GM12878 (cell line): ENCODE measurements at regions not wholly inside any gene's neighbourhood (a gene's known extent, or its start where the extent isn't known, plus 50 kb on each side); places are given as distances from the start of the nearest gene placed in this dataset.
A peak's percentile ranks its signal among the peaks of the same experiment; 100 is the strongest.

Source experiments
- ATF2 ChIP-seq: IDR thresholded peaks from 2 replicates; pipeline ENCODE4 v1.6.1; 2012; ENCODE audit warnings: low read length, inconsistent platforms
- BRCA1 ChIP-seq: IDR thresholded peaks from 2 replicates; pipeline ENCODE4 v1.6.1; 2011; ENCODE audit warnings: low read depth, low read length, improper control_type of control experiment
- CEBPB ChIP-seq, 2 experiments: fragments of 150-350 bp in 1 of 2; IDR thresholded peaks; 2 replicates each; pipeline ENCODE4 v1.6.1; 2012 to 2014; ENCODE audit warnings: low read depth in 2 of 2, low read length in 2 of 2, borderline replicate concordance in 1 of 2, inconsistent platforms in 1 of 2
- CHD1 ChIP-seq: IDR thresholded peaks from 2 replicates; pipeline ENCODE4 v1.6.1; 2012; ENCODE audit warnings: low read depth, low read length, improper control_type of control experiment
- EGR1 ChIP-seq, 2 experiments: IDR thresholded peaks; 1 replicate in 1 of 2; 2 replicates in 1 of 2; pipeline ENCODE4 v1.6.1; 2011 to 2012; ENCODE audit warnings: low read depth in 2 of 2, low read length in 2 of 2, borderline replicate concordance in 1 of 2, mild to moderate bottlenecking in 1 of 2, moderate library complexity in 1 of 2
- GABPA ChIP-seq: IDR thresholded peaks from 2 replicates; pipeline ENCODE4 v1.6.1; 2014; ENCODE audit warnings: antibody characterized with exemption, low read depth, mild to moderate bottlenecking, inconsistent platforms
- HDAC2 ChIP-seq: fragments of 200-600 bp; sonication (generic); IDR thresholded peaks from 2 replicates; pipeline ENCODE4 v1.6.1; 2017
- IRF5 ChIP-seq: fragments of 450-650 bp; IDR thresholded peaks from 2 replicates; pipeline ENCODE4 v1.6.1; 2017; ENCODE audit warnings: borderline replicate concordance
- MEF2B ChIP-seq: fragments of 450-650 bp; IDR thresholded peaks from 2 replicates; pipeline ENCODE4 v1.6.1; 2018; ENCODE audit warnings: mild to moderate bottlenecking, moderate library complexity; ENCODE audit not compliant: partially characterized antibody, poor library complexity, severe bottlenecking
- NFIC ChIP-seq: IDR thresholded peaks from 2 replicates; pipeline ENCODE4 v1.6.1; 2012; ENCODE audit warnings: low read depth, mild to moderate bottlenecking, inconsistent platforms, low read length, moderate library complexity
- RAD51 ChIP-seq: fragments of 450-650 bp; IDR thresholded peaks from 2 replicates; pipeline ENCODE4 v1.6.1; 2016; ENCODE audit warnings: moderate library complexity, mild to moderate bottlenecking, inconsistent platforms
- RELA ChIP-seq: fragments of 450-650 bp; IDR thresholded peaks from 2 replicates; pipeline ENCODE4 v1.8.0; 2014; ENCODE audit warnings: borderline replicate concordance; ENCODE audit not compliant: partially characterized antibody
- SIN3A ChIP-seq: IDR thresholded peaks from 2 replicates; pipeline ENCODE4 v1.6.1; 2012; ENCODE audit warnings: low read depth, low read length, improper control_type of control experiment
- SKIL ChIP-seq: fragments of 450-650 bp; IDR thresholded peaks from 2 replicates; pipeline ENCODE4 v1.6.1; 2017; ENCODE audit warnings: mild to moderate bottlenecking, low read depth, inconsistent platforms; ENCODE audit not compliant: poor library complexity, severe bottlenecking
- SMARCA5 ChIP-seq: fragments of 450-650 bp; IDR thresholded peaks from 2 replicates; pipeline ENCODE4 v1.6.1; 2017; ENCODE audit warnings: mild to moderate bottlenecking
- TBL1XR1 ChIP-seq: IDR thresholded peaks from 2 replicates; pipeline ENCODE4 v1.6.1; 2012; ENCODE audit warnings: low read depth, low read length, improper control_type of control experiment
- WRNIP1 ChIP-seq: IDR thresholded peaks from 2 replicates; pipeline ENCODE4 v1.6.1; 2011; ENCODE audit warnings: low read depth, low read length, improper control_type of control experiment, borderline replicate concordance
- YBX1 ChIP-seq: fragments of 450-650 bp; IDR thresholded peaks from 2 replicates; pipeline ENCODE4 v1.6.1; 2016; ENCODE audit warnings: antibody characterized with exemption
- ZNF274 ChIP-seq: IDR thresholded peaks from one replicate; pipeline ENCODE4 v1.8.0; 2011; ENCODE audit not compliant: insufficient read length, insufficient read depth
- TF ChIP-seq, protein P1 (sequence below): IDR thresholded peaks from 2 replicates; pipeline ENCODE4 v1.6.1; 2012; ENCODE audit warnings: low read depth, low read length, improper control_type of control experiment
- TF ChIP-seq, protein P2 (sequence below): IDR thresholded peaks from 2 replicates; pipeline ENCODE4 v1.6.1; 2011; ENCODE audit warnings: low read depth, mild to moderate bottlenecking, low read length, moderate library complexity, borderline replicate concordance; ENCODE audit errors: extremely low read depth
- TF ChIP-seq, protein P3 (sequence below): fragments of 450-650 bp; IDR thresholded peaks from 2 replicates; pipeline ENCODE4 v1.6.1; 2017; ENCODE audit warnings: mild to moderate bottlenecking
- TF ChIP-seq, protein P4 (sequence below): fragments of 450-650 bp; IDR thresholded peaks from 2 replicates; pipeline ENCODE4 v1.6.1; 2014; ENCODE audit warnings: mild to moderate bottlenecking

- TF ChIP-seq SKIL (no peak), YBX1 (no peak), BRCA1 (no peak), IRF5 (no peak), RAD51 (no peak), HDAC2 (no peak), ZNF274 (no peak), TBL1XR1 (no peak), CHD1 (no peak), CEBPB (IDR thresholded peaks at IDR 0.05; ENCODE audit: borderline replicate concordance in 1 of 2, low read depth in 2 of 2, low read length in 2 of 2) (no peak), SMARCA5 (no peak), MEF2B (peak; percentile 48), SIN3A (no peak), EGR1 (IDR thresholded peaks at IDR 0.05; ENCODE audit: borderline replicate concordance in 1 of 2, low read depth in 2 of 2, low read length in 2 of 2) (no peak), GABPA (no peak), NFIC (peak; percentile 56; the same call in 1 of the 2 replicates), ATF2 (peak; percentile 40), RELA (no peak), WRNIP1 (no peak)
- TF ChIP-seq, protein P1, sequence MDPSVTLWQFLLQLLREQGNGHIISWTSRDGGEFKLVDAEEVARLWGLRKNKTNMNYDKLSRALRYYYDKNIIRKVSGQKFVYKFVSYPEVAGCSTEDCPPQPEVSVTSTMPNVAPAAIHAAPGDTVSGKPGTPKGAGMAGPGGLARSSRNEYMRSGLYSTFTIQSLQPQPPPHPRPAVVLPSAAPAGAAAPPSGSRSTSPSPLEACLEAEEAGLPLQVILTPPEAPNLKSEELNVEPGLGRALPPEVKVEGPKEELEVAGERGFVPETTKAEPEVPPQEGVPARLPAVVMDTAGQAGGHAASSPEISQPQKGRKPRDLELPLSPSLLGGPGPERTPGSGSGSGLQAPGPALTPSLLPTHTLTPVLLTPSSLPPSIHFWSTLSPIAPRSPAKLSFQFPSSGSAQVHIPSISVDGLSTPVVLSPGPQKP, result no peak
- TF ChIP-seq, protein P2, sequence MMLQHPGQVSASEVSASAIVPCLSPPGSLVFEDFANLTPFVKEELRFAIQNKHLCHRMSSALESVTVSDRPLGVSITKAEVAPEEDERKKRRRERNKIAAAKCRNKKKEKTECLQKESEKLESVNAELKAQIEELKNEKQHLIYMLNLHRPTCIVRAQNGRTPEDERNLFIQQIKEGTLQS, result no peak
- TF ChIP-seq, protein P3, sequence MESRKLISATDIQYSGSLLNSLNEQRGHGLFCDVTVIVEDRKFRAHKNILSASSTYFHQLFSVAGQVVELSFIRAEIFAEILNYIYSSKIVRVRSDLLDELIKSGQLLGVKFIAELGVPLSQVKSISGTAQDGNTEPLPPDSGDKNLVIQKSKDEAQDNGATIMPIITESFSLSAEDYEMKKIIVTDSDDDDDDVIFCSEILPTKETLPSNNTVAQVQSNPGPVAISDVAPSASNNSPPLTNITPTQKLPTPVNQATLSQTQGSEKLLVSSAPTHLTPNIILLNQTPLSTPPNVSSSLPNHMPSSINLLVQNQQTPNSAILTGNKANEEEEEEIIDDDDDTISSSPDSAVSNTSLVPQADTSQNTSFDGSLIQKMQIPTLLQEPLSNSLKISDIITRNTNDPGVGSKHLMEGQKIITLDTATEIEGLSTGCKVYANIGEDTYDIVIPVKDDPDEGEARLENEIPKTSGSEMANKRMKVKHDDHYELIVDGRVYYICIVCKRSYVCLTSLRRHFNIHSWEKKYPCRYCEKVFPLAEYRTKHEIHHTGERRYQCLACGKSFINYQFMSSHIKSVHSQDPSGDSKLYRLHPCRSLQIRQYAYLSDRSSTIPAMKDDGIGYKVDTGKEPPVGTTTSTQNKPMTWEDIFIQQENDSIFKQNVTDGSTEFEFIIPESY, result no peak
- TF ChIP-seq, protein P4, sequence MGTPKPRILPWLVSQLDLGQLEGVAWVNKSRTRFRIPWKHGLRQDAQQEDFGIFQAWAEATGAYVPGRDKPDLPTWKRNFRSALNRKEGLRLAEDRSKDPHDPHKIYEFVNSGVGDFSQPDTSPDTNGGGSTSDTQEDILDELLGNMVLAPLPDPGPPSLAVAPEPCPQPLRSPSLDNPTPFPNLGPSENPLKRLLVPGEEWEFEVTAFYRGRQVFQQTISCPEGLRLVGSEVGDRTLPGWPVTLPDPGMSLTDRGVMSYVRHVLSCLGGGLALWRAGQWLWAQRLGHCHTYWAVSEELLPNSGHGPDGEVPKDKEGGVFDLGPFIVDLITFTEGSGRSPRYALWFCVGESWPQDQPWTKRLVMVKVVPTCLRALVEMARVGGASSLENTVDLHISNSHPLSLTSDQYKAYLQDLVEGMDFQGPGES, result no peak
Observed at GRCh38 chr7:131218727-131219128, 108.9 kb upstream of the MKLN1 start (continued).
